IMR-90 (cell line): ENCODE measurements at regions not wholly inside any gene's neighbourhood (a gene's known extent, or its start where the extent isn't known, plus 50 kb on each side); places are given as distances from the start of the nearest gene placed in this dataset.

ENCODE experiments used
- ATAC-seq: fragments of 200-7000 bp; cut with Tn5 transposase; 2 replicates; pipeline ENCODE4 v1.9.1; 2020; ENCODE audit warnings: low read depth, mild to moderate bottlenecking, moderate library complexity
- BruUV-seq: library from RNA; stranded (reverse); fragments of 400-500 nt; replicated peaks from 2 replicates; lab custom pipeline; 2021; lab: Mats Ljungman, UMichigan
- CTCF ChIA-PET: fragments of 300-600 bp; formaldehyde crosslinking; extraction: SDS; loops from one replicate; lab custom pipeline; 2021; ENCODE audit warnings: antibody characterized with exemption; lab: Yijun Ruan, JAX
- POLR2A ChIA-PET: fragments of 300-600 bp; sonication (Branson Sonifier 250); formaldehyde crosslinking; loops from one replicate; lab custom pipeline; 2022; ENCODE audit warnings: antibody characterized with exemption; ENCODE audit not compliant: unreplicated experiment; lab: Charles Lee
- DNase-seq: peaks from one replicate; pipeline ENCODE4 v3.0.0; 2013
- H2AFZ ChIP-seq: replicated peaks from 2 replicates; pipeline ENCODE3; 2013; ENCODE audit warnings: low read length, mild to moderate bottlenecking; ENCODE audit not compliant: poor library complexity
- H2AK5ac ChIP-seq: 2 replicates; pipeline ENCODE4 v1.6.1; 2013; ENCODE audit warnings: low read depth, low read length, inconsistent platforms
- H2AK9ac ChIP-seq: replicated peaks from 2 replicates; pipeline ENCODE3; 2013; ENCODE audit warnings: mild to moderate bottlenecking, low read depth, low read length, moderate library complexity; ENCODE audit not compliant: poor library complexity
- H2BK120ac ChIP-seq: 2 replicates; pipeline ENCODE4 v1.6.1; 2013; ENCODE audit warnings: low read depth, low read length, inconsistent platforms
- H2BK15ac ChIP-seq: 3 replicates; pipeline ENCODE4 v1.6.1; 2013; ENCODE audit warnings: low read depth, low read length, inconsistent platforms
- H2BK20ac ChIP-seq: 2 replicates; pipeline ENCODE4 v1.6.1; 2013; ENCODE audit warnings: low read depth, mild to moderate bottlenecking, inconsistent platforms, low read length, moderate library complexity
- H2BK5ac ChIP-seq: 2 replicates; pipeline ENCODE4 v1.6.1; 2013; ENCODE audit warnings: mild to moderate bottlenecking, low read depth, low read length, inconsistent platforms; ENCODE audit not compliant: poor library complexity, severe bottlenecking
- H3K14ac ChIP-seq: replicated peaks from 2 replicates; pipeline ENCODE4 v1.6.1; 2013; ENCODE audit warnings: low read depth, low read length, inconsistent platforms
- H3K18ac ChIP-seq: 2 replicates; pipeline ENCODE4 v1.6.1; 2013; ENCODE audit warnings: low read depth, low read length, control low read depth
- H3K23ac ChIP-seq: 2 replicates; pipeline ENCODE4 v1.6.1; 2013; ENCODE audit warnings: low read depth, low read length, inconsistent platforms
- H3K27ac ChIP-seq: 2 replicates; pipeline ENCODE4 v1.5.1; 2013; ENCODE audit warnings: mild to moderate bottlenecking, control low read depth, low read length; ENCODE audit not compliant: insufficient read depth
- H3K27me3 ChIP-seq: 2 replicates; pipeline ENCODE4 v1.6.1; 2013; ENCODE audit warnings: low read length; ENCODE audit not compliant: control insufficient read depth, insufficient read depth
- H3K36me3 ChIP-seq: 2 replicates; pipeline ENCODE4 v1.6.1; 2013; ENCODE audit warnings: low read length, mixed read lengths; ENCODE audit not compliant: control insufficient read depth, insufficient read depth
- H3K4ac ChIP-seq: 2 replicates; pipeline ENCODE4 v1.6.1; 2013; ENCODE audit warnings: low read depth, low read length, inconsistent platforms
- H3K4me1 ChIP-seq: 2 replicates; pipeline ENCODE4 v1.6.1; 2013; ENCODE audit warnings: low read length, mixed read lengths; ENCODE audit not compliant: control insufficient read depth, insufficient read depth
- H3K4me2 ChIP-seq: 2 replicates; pipeline ENCODE4 v1.6.1; 2013; ENCODE audit warnings: low read depth, mild to moderate bottlenecking, control low read depth, low read length, moderate library complexity
- H3K4me3 ChIP-seq: 2 replicates; pipeline ENCODE4 v1.5.1; 2013; ENCODE audit warnings: low read depth, mild to moderate bottlenecking, control low read depth, low read length, moderate library complexity; ENCODE audit not compliant: insufficient read depth
- H3K56ac ChIP-seq: 2 replicates; pipeline ENCODE4 v1.6.1; 2013; ENCODE audit warnings: low read length, inconsistent platforms; ENCODE audit not compliant: insufficient read depth; ENCODE audit errors: extremely low read depth
- H3K79me1 ChIP-seq, 2 experiments: 2 replicates each; pipeline ENCODE4 v1.6.1; 2013; ENCODE audit warnings: low read length in 2 of 2, inconsistent platforms in 1 of 2, low read depth in 1 of 2
- H3K9ac ChIP-seq: 2 replicates; pipeline ENCODE4 v1.6.1; 2013; ENCODE audit warnings: low read depth, low read length, control low read depth
- H3K9me1 ChIP-seq: 2 replicates; pipeline ENCODE4 v1.6.1; 2013; ENCODE audit warnings: low read length, inconsistent platforms; ENCODE audit not compliant: insufficient read depth
- H3K9me3 ChIP-seq: 2 replicates; pipeline ENCODE4 v1.6.1; 2013; ENCODE audit warnings: low read length; ENCODE audit not compliant: control insufficient read depth, insufficient read depth
- H4K20me1 ChIP-seq: 2 replicates; pipeline ENCODE4 v1.6.1; 2013; ENCODE audit warnings: low read length, inconsistent platforms; ENCODE audit not compliant: insufficient read depth
- H4K5ac ChIP-seq: 2 replicates; pipeline ENCODE4 v1.6.1; 2013; ENCODE audit warnings: mild to moderate bottlenecking, low read depth, low read length, control low read depth
- H4K8ac ChIP-seq, 2 experiments: 2 replicates each; pipeline ENCODE4 v1.6.1; 2013; ENCODE audit warnings: low read depth in 2 of 2, low read length in 2 of 2, control low read depth in 1 of 2, inconsistent platforms in 1 of 2
- H4K91ac ChIP-seq: 2 replicates; pipeline ENCODE4 v1.6.1; 2013; ENCODE audit warnings: low read depth, low read length, inconsistent platforms; ENCODE audit not compliant: insufficient read depth
- CEBPB ChIP-seq: IDR thresholded peaks from 2 replicates; pipeline ENCODE4 v1.6.1; 2012; ENCODE audit warnings: low read depth, low read length, improper control_type of control experiment
- MAZ ChIP-seq: IDR thresholded peaks from 2 replicates; pipeline ENCODE4 v1.6.1; 2012; ENCODE audit warnings: low read depth, mild to moderate bottlenecking, low read length, improper control_type of control experiment, moderate library complexity, borderline replicate concordance
- WGBS, 2 experiments: methylation state at CpG; one replicate each; pipeline versions ENCODE4 v1.1.5 to v1.1.7; 2013; ENCODE audit warnings: missing lambda C conversion rate in 2 of 2; ENCODE audit not compliant: insufficient read length in 1 of 2; ENCODE audit errors: extremely low coverage in 2 of 2; 5-methylcytosine and 5-hydroxymethylcytosine counted together
- dilution Hi-C: fragments of 300-500 bp; cut with HindIII; formaldehyde crosslinking; loops from one replicate; pipeline ENCODE4 v1.14.3; 2018; ENCODE audit warnings: low sequenced_read_pairs; ENCODE audit not compliant: unreplicated experiment
- in situ Hi-C: fragments of 300-500 bp; cut with MboI; formaldehyde crosslinking; loops from 3 replicates; pipeline ENCODE4 v1.14.3; 2019; ENCODE audit warnings: low sequenced_read_pairs, inconsistent platforms, mixed read lengths
- intact Hi-C: fragments of 100-400 bp; cut with micrococcal nuclease; formaldehyde crosslinking; loops from 2 replicates; pipeline ENCODE4 v1.10.0; 2022

GRCh38 chr7:13031468-13031867 is 344.0 kb downstream of the ARL4A start:
- H2AK5ac ChIP-seq: no peak overlapping the region
- dilution Hi-C loops: no loop called here
- H2BK120ac ChIP-seq: no peak overlapping the region
- H3K23ac ChIP-seq: no peak overlapping the region
- H4K91ac ChIP-seq: no peak overlapping the region
- no peaks in the 10 kb centered on the region for H3K79me1 ChIP-seq
- H3K4ac ChIP-seq: no peak overlapping the region
- H4K8ac ChIP-seq: no peak overlapping the region
- no peaks in the 10 kb centered on the region for H3K36me3 ChIP-seq
- no peak overlapping the region for H3K18ac ChIP-seq
- H2BK15ac ChIP-seq: no peak overlapping the region
- no peak overlapping the region for H3K4me3 ChIP-seq
- H3K9me3 ChIP-seq: peaks cover 2% of the 10 kb centered on the region
- H3K4me1 ChIP-seq: peaks cover 3% of the 10 kb centered on the region
- H3K4me2 ChIP-seq: no peak overlapping the region
- no peak overlapping the region for H3K56ac ChIP-seq
- BruUV-seq: no TSS peak
- POLR2A ChIA-PET: no interaction called here
- H2BK5ac ChIP-seq: no peak overlapping the region
- WGBS, 2 experiments: 80% methylated on average over 1 of the region's 3 CpGs; no CpG with 5 or more reads in 1 of the 2 experiments
- intact Hi-C loops: no loop called here
- TF ChIP-seq CEBPB: 0 out of 2 replicates have a peak, but pooled peaks have one; percentile 19
- no peak for TF ChIP-seq MAZ
- H3K14ac ChIP-seq: no peak overlapping the region
- CTCF ChIA-PET: interaction anchor here (0.5 kb wide), 1 partner anchor 18 kb away, joined by 3 read pairs; no protein-coding TSS in a partner anchor
- H2BK20ac ChIP-seq: no peak overlapping the region
- H2AK9ac ChIP-seq: no peak overlapping the region
- peaks cover 1% of the 10 kb centered on the region; the same call in 1 of the 2 replicates for H3K9me1 ChIP-seq
- DNase-seq: no peak
- no peaks in the 10 kb centered on the region for H4K20me1 ChIP-seq
- H3K9ac ChIP-seq: no peak overlapping the region
- in situ Hi-C loops: no loop called here
- no peaks in the 10 kb centered on the region for H3K27me3 ChIP-seq
- ATAC-seq: no peak
- no peak overlapping the region for H3K27ac ChIP-seq
- H4K5ac ChIP-seq: no peak overlapping the region
- no peak overlapping the region for H2AFZ ChIP-seq
